GM18502 (cell line): ENCODE measurements at regions not wholly inside any gene's neighbourhood (a gene's known extent, or its start where the extent isn't known, plus 50 kb on each side); places are given as distances from the start of the nearest gene placed in this dataset.
"Not testable (repeated sequence)": the region's sequence is repeated elsewhere in the genome, so short reads cannot be mapped to it uniquely, and the experiment has no call there.

ENCODE experiments used
- ATAC-seq: cut with Tn5 transposase; IDR thresholded peaks from one replicate; pipeline ENCODE4 v1.9.1; 2021; ENCODE audit warnings: mild to moderate bottlenecking; ENCODE audit not compliant: unreplicated experiment, poor library complexity

DNA sequence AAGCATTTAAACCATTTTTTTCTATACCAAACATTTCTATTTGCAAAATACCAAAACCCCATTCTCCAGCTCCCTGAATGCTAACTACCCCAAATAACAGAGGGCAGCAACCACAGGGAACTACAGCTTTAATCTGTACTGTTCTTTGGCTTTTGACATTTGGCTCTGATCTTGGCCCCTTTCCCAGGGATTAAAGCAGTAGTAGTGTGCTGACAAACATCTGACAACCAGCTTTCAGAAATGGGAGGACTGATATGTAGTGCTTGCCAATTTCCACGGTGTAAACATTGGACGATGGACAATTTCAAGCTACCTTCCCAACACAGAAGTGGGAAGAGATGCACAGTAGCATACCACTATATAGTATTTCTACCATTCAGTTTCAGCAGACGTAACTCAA lies 88.4 kb upstream of the TEAD1 start:
- no peak for ATAC-seq

DNA sequence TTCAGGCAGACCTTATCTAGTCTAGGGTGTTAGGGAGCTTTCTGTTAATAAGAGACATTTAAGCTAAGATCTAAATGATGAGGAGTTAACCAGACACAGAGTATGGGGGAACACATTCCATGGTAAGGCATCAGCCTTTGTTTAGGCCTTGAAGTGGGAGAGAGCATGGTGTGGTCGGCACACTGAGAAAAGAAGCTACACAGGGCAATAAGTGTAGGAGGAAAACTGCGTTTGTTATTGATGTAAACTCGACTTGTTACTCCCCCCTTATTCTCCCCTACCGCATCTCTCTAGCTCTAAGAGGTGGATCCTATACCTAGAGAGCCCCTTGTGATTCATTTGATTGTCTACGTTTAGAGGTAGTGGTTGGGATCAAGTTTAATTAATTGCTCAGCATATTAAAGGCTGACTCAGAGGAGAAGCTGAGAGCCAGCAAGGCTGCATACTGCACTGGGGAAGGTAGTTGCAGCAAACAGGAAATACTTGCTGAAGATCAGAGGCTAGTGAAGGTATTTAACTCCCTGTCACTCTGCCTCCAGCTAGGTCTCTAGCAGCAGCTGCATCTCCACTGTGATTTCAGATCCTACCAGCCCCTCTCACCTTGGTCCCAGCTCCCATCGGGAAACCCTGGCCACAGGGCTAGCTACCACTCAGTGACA lies 86.8 kb upstream of the TEAD1 start:
- ATAC-seq, result no peak

DNA sequence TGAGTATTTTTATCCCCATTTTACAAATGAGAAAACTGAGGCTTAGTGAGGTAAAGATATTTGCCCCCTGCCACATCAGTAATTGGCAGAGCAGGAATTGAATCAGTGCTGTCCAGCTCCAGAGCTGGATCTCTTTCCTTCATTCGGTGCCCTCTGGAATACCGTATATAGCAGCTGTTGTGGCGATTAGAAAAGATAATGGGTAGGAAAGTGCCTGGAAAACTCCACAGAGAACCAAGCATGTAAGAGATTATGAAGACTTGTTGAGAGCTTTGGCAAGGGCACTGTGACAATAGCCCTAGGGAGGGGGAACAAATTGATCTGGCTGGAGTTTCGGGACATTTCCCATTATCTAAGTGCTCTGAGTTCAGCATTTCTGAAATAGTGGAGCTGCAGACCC lies 82.5 kb upstream of the TEAD1 start:
- ATAC-seq, result no peak

DNA sequence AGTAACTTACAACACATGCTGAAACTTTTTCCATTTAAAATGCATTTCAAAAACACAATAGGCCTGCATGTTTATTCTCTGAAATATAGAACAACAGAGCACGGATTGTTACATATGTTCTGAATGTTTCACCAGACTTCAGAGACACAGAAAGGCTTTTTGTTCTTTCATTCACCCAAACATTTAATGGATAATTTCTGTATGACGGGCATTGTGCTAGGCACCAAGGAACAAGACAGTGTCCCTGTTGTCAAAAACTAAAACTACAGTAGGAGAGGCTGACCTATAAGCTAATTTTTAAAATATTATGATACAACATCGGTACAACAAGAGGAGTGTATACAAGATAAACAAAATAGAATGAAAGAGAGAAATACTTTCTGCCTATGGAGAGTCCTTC lies 81.9 kb upstream of the TEAD1 start:
- ATAC-seq, result no peak

DNA sequence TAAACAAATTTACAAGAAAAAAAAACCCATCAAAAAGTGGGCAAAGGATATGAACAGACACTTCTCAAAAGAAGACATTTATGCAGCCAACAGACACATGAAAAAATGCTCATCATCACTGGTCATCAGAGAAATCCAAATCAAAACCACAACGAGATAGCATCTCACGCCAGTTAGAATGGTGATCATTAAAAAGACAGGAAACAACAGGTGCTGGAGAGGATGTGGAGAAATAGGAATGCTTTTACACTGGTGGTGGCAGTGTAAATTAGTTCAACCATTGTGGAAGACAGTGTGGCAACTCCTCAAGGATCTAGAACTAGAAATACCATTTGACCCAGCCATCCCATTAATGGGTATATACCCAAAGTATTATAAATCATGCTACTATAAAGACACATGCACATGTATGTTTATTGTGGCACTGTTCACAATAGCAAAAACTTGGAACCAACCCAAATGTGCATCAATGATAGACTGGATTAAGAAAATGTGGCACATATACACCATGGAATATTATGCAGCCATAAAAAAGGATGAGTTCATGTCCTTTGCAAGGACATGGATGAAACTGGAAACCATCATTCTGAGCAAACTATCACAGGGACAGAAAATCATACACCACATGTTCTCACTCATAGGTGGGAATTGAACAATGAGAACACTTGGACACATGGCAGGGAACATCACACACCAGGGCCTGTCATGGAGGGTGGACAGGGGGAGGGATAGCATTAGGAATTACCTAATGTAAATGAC lies 79.0 kb upstream of the TEAD1 start:
- ATAC-seq, result not testable (repeated sequence)

DNA sequence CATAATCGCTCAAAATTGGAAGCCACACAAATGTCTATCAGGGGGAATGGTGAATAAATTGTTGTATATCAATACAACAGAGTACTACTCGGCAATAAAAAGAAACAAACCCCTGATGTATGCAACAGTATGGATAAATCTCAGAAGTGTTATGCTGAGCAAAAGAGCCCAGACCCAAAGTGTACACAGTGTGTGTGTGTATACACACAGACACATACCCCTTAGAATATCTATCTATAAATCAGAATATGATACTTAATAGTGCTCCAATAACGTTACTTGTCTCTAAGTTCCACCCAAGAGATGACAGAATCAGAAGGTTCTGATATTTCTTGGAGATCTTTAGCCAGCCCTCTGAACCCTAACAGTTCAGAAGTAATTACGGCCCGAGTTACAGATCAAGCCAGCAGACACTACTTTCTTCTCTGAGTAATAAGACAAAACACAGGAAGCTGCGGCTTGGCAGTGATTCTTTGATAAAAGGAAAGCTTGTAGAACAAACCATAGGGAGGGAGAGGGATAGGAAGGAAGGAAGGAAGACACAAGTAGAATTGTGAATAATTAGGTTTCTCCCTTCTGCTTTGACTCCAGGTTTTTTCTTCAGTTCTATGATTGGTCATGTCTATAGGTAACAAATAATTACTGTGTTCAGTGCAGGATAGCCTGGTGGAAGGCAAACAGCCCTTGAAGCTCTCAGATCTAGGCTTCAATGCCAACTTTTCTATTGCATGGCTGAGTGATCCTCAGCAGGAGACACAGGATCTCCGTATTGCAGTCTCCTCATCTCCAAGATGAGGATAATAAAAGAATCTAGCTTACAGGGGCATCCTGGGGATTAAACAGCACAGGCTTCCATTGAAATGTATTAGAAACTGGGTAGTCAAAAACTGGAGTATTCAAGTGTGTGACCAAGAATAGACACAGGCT lies 75.6 kb upstream of the TEAD1 start:
- ATAC-seq, result no peak

DNA sequence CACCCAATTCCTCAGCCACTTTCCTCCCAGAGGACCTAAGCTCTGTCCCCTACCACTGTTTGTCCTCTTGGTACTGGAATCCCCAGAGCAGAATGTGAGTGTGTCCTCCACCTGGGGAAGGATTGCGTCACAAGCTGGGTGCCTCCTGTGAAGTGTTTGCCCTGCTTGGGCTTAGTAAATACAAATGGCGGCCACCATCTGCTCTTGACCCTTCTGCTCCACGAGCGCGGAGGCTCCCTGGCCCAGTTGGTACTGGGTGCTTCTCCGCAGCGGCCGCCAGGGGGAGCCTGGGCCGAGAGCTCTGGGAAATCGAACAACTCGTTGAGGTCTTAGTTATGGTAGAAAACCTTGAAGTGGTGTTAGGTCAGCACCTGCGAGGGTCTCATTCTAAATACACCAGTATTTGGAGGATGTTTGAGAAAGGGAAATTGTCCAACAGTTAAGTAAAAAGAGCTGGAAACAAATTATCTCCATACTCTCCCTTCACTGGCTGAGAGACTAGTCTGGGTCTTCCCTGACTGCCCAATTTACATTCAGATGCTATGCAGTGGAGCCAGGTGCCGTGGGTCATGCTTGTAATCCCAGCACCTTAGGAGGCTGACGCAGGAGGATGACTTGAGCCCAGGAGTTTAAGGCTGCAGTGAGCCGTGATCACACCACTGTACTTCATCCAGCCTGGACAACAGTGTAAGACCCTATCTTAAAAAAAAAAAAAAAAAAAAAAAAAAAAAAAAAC lies 74.6 kb upstream of the TEAD1 start:
- peak; percentile 65 for ATAC-seq

DNA sequence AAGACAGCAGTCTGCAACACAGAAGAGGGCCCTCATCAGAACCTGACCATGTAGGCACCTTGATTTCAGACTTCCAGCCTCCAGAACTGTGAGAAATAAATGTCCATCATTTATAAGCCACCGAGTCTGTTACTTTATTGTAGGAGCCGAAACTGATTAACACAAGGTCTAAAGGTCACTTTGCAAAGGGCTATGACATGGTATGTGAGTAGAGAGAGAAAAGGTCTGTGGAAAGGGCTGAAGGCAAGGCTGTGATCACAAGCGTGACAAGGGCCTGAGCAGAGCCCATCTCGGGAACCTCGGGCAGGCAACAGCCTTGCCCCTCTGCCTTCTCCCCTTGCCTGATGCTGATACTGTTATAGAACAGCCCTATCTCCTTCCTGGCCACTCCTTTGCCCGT lies 73.4 kb upstream of the TEAD1 start:
- ATAC-seq, result no peak

DNA sequence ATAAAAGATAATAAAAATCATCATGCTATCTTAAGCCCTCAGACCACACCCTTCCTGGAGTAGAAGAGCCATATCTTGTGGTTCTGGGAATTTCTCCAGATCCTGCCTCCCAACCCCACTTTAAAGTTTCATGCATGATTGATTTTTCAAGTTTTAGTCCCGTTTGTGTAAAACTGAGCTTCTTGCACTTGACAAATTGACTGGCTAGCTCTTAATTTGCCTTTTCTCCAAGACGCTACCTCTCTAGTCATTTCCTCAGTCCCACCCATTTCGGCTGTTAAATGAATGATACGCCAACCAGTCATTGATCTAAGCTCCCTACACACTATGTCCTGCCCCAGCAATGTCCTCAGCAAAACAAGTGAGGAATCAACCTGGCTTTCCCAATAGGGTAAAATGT lies 71.8 kb upstream of the TEAD1 start:
- no peak for ATAC-seq

DNA sequence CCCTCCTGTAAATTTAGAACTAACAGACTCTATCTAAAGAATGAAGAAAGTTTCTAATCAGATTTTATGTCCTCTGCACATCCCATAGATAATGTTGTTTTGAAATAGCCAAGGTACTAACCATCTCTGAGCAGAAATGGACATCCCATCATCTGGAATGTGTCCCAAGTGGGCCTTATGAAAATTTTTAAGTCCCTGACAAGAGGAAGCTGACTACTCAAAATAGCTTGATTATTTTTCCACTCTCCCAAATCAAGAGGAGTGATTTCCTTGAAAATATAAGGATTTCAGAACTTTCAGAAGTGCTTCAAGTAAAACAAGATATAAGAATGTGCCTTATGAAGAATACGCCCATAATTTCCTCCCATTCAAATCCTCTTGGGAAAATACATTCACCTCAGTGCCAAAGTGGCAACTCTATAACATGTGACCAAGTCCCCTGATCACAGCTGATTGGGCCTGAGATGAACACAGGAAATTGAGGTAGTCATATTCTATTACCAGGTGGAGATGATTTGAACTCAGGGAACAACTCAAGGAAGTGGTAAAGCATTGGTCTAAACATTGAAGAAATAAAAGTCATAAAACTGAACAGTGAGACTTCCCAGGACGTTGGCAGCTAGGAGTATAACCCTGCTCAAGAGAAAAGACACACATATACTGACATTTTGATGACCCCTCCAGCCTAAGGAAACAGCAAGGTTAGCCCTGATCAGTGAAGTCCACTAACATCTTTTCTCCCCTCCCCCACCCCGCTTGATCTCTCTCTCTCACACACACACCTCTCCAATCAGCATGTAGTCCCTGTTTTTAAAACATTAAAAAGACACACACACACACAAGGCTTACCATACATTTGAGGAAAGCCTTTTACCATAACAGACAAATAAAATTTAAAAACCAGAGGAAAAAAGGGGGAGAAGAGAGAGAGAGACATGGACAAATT lies 70.8 kb upstream of the TEAD1 start:
- no peak for ATAC-seq

DNA sequence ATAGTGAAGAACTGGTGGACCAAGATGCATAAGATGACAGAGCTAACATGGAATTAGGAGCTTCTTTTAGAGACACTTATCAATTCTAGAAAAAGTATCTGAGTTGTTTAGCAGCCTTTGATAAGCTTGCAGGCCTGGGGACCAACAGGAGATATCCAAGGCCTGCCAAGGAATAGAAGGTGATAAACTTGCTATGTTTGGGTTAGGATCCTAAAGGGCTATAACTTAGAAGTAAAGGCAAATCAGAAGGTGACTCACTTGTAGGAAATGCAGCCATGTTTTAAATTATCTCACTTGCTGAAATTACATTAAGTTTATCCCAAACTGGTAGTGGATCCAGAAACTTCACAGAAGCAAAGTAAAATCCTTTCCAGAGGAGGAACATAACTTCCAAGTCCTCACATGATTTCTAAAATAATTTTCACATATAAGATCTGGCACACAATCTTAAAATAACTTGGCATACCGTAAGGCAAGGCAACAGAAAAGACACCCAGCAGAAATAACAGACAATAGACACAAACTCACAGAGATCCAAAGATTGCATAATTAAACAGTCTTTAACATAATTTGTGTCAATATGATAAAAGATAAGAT lies 69.6 kb upstream of the TEAD1 start:
- no peak for ATAC-seq

DNA sequence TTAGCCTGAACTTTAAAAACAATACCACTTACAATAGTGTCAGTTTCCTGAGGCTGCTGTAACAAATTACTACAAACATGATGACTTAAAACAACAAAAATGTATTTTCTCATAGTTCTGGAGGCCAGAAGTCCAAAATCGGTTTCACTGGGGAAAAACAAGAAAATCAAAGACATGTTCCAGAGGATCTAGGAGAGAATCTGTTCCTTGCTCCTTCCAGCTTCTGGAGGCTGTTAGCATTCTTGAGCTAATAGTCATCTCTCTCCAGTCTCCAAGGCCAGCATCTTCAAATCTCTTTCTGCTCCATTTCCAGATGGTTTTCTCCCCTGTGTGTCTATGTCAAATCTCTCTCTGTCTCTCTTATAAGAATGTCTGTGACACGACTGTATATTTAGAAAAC lies 67.6 kb upstream of the TEAD1 start:
- ATAC-seq, result no peak

DNA sequence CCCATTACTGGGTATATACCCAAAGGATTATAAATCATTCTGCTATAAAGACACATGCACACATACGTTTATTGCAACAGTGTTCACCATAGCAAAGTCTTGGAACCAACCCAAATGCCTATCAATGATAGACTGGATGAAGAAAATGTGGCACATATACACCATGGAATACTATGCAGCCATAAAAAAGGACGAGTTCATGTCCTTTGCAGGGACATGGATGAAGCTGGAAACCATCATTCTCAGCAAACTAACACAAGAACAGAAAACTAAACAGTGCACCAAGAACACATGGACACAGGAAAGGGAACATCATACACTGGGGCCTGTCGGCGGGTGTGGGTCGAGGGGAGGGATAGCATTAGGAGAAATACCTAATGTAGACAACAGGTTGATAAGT lies 65.5 kb upstream of the TEAD1 start:
- not testable (repeated sequence) for ATAC-seq

DNA sequence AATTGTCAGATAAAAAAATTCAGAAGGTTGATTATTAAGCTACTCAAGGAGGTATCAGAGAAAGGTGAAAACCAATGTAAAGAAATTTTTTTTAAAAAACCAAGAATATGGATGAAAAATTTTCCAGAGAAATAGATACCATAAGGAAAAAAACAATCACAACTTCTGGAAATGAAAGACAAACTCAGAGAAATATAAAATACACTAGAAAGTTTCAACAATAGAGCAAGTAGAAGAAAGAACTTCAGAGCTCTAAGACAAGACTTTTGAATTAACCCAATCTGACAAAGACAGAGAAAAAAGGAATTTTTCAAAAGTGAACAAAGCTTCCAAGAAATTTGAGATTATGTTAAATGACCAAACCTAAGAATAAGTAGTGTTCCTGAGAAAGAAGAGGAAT lies 62.9 kb upstream of the TEAD1 start:
- no peak for ATAC-seq

DNA sequence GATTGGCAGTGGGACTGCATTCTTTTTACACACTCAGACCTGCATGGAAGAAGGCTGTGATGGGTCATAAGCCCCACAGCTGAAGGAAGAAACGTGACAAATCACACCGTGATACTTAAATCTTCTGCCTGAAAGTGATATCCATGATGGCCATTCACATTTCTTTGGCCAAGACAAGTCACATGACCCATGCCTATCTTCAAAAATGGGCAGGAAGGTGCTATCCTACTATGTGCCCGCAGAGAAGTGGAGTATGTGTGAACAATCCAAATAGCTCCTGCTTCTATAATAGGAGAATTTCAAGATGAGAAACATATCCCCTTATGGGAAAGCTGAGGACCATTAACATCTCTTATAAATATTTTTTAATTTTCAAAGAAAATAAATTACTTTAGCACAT lies 56.6 kb upstream of the TEAD1 start:
- no peak for ATAC-seq

DNA sequence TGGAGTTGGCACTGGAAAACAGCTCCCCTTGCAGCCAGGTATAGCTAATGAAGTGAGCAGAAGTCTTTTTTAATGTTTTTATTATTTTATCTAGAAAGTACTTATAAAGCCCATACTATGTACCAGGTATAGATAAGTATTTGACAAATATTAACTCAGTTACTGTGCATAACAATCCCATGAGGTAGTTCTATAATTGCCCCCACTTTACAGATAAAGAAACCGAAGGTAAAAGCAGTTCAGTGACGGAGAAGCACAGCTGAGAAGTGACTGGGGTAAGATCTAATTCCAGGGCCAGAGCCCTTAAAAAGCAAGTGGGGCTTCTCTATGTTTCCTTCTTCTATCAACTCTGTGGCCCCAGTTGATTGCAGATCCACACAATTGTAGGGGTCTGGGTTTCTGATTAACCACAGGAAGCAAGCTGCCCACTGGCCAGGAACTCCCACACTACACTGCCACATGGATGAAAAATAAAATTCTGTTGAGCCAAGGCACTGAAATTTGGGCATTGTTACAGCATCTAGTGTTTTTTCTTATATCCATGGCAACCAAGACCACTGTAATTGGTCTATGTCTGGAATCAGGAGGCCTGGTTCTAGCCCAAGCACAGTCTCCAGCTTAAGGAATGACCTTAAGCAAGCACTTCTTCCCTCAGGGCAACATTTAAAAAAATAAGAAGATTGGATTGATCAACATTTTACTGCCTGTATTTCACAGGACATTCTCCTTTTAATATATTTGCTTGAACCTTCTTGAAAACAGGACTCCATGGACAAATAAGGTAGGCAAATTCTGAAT lies 55.3 kb upstream of the TEAD1 start:
- no peak for ATAC-seq

DNA sequence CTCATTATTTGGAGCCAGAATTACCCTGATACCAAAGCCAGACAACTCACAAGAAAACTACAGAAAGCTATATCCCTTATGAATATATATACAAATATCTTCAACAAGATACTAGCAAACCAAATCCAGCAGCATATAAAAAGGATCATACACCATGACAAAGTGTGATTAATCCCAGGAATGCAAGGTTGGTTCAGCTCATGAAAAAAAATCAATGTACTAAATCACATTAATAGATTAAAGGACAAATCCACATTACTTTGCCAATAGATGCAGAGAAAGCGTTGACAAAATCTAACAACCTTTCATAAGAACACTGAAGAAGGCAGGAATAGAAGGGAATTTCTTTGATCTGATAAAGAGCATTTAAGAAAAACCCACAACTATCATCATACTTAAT lies 50.4 kb upstream of the TEAD1 start:
- ATAC-seq, result no peak
